ENCODE measurements at regions not wholly inside any gene's neighbourhood (a gene's known extent, or its start where the extent isn't known, plus 50 kb on each side); places are given as distances from the start of the nearest gene placed in this dataset.
"Not testable (repeated sequence)": the region's sequence is repeated elsewhere in the genome, so short reads cannot be mapped to it uniquely, and the experiment has no call there.

- no peak for DNase-seq
These were observed 230.5 kb downstream of the TM9SF2 start for GRCh38 chr13:99731747-99732146.

- DNase-seq: no peak
These were observed 229.1 kb downstream of the TM9SF2 start for GRCh38 chr13:99730403-99730802.

- no peak for DNase-seq
These were observed 228.5 kb downstream of the TM9SF2 start for GRCh38 chr13:99729745-99730144.

GRCh38 chr13:99727651-99728050, 226.4 kb downstream of the TM9SF2 start:
- not testable (repeated sequence) for DNase-seq

GRCh38 chr13:99726282-99726894, 225.1 kb downstream of the TM9SF2 start:
- no peak for DNase-seq

GRCh38 chr13:99725644-99726043, 224.4 kb downstream of the TM9SF2 start:
- DNase-seq: no peak

GRCh38 chr13:99724633-99725517, 223.6 kb downstream of the TM9SF2 start:
- DNase-seq: no peak

- DNase-seq: no peak
These were observed 222.6 kb downstream of the TM9SF2 start for GRCh38 chr13:99723878-99724277.

- no peak for DNase-seq
These were observed 221.7 kb downstream of the TM9SF2 start for GRCh38 chr13:99722931-99723330.

GRCh38 chr13:99722338-99722818, 221.1 kb downstream of the TM9SF2 start:
- DNase-seq: no peak

- DNase-seq: no peak
These were observed 220.5 kb downstream of the TM9SF2 start for GRCh38 chr13:99721606-99722337.

GRCh38 chr13:99717959-99718674, 216.8 kb downstream of the TM9SF2 start:
- no peak for DNase-seq

GRCh38 chr13:99709134-99709533, 207.9 kb downstream of the TM9SF2 start:
- no peak for DNase-seq

- DNase-seq: no peak
These were observed 203.1 kb downstream of the TM9SF2 start for GRCh38 chr13:99704390-99704789.

- no peak for DNase-seq
These were observed 202.6 kb downstream of the TM9SF2 start for GRCh38 chr13:99703908-99704307.

- no peak for DNase-seq
These were observed 201.5 kb downstream of the TM9SF2 start for GRCh38 chr13:99702687-99703319.

- no peak for DNase-seq
These were observed 199.2 kb downstream of the TM9SF2 start for GRCh38 chr13:99700468-99700867.

GRCh38 chr13:99698816-99699099, 197.5 kb downstream of the TM9SF2 start:
- DNase-seq: no peak

GRCh38 chr13:99698010-99698815, 196.9 kb downstream of the TM9SF2 start:
- DNase-seq: no peak

GRCh38 chr13:99695857-99696256, 194.6 kb downstream of the TM9SF2 start:
- DNase-seq: no peak

GRCh38 chr13:99693852-99694611, 192.8 kb downstream of the TM9SF2 start:
- DNase-seq: peak; percentile 51

Measured in NCI-H524 treated with DMSO at 0.1 percent for 48 hours (cell line).